ENCODE measurements at regions not wholly inside any gene's neighbourhood (a gene's known extent, or its start where the extent isn't known, plus 50 kb on each side); places are given as distances from the start of the nearest gene placed in this dataset.

- TF ChIP-seq POLR2A (IDR thresholded peaks at IDR 0.05) (no peak), CTCF (IDR thresholded peaks at IDR 0.05) (no peak)
Measured at GRCh38 chr15:75131269-75131643, 70.4 kb upstream of the C15orf39 start.
